ENCODE measurements at regions not wholly inside any gene's neighbourhood (a gene's known extent, or its start where the extent isn't known, plus 50 kb on each side); places are given as distances from the start of the nearest gene placed in this dataset.

DNA sequence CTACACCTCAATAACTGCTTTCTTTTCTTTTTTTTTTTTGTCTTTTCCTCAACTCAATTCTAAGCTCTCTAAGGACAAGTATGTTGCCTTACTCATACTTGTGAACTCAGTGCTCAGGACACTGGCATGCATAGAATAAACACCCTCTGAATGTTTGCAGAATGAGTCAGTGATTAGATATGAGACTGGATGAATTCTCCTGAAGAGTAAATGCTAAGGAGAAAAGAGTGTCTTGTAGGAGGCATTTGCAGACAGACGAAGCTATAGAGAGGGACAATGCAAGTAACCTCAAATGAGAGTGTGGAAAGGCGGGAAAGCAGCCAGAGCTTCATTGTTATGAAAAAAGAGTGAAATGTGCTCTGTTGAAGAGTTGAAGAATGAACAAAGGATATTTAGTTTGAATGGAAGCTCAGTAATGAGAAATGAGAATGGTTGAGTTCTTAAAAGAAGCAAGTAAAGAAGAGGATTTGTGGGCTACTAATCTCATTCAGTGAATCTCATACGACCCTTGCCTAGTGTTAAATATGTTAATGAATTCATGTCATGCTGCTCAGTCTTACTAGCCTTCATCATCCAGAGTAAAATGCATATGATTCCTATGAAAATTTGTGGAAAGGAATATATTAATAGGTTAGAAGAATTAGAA lies 166.1 kb upstream of the DPYD start:
- TF ChIP-seq POLR2AphosphoS5 (IDR thresholded peaks at IDR 0.05; ENCODE audit: low read depth, low read length) (no peak), POLR2A (IDR thresholded peaks at IDR 0.05; ENCODE audit: low read depth, low read length) (no peak)

Measured in GM12891 (cell line).